Kidney capillary endothelial cell (primary cell): ENCODE measurements at regions not wholly inside any gene's neighbourhood (a gene's known extent, or its start where the extent isn't known, plus 50 kb on each side); places are given as distances from the start of the nearest gene placed in this dataset.
"Not testable (repeated sequence)": the region's sequence is repeated elsewhere in the genome, so short reads cannot be mapped to it uniquely, and the experiment has no call there.

Experiments used
- DNase-seq: peaks from one replicate; pipeline ENCODE4 v3.0.0-alpha.2; 2018; ENCODE audit warnings: low spot score

DNA sequence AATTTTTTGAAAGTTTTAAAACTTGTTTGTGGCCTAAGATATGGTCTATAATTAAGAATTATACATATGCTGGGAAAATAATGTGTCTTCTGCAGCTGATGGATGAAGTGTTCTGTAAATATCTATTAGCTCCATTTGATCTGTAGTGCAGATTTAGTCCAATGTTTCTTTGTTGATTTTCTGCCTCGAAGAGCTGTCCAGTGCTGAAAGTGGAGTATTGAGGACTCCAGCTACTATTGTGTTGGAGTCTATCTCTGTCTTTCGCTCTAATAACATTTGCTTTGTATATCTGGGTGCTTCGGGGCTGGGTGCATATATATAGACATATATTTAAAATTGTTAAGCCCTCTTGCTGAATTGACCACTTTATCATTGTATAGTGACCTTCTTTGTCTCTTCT, 2127.3 kb downstream of the PCDH7 start:
- no peak for DNase-seq

DNA sequence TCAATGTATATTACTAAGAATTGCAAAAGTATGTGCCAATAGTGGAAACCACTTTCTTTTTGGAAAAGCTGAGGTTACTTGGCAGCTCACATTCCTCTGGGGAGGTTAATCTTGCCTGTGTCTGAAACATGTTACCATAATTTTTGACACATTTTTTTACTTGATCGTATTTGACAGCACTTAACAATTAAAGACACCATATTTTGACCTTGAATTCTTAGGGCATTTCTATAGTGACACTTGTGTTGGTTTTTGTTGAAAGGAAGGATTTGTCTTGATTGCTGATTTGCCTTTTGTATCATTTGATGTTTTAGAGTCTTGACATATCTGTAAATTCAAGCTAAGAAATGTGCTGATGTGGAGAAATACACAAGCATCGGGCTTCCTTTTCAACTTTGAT, 2135.5 kb downstream of the PCDH7 start:
- DNase-seq, result no peak

DNA sequence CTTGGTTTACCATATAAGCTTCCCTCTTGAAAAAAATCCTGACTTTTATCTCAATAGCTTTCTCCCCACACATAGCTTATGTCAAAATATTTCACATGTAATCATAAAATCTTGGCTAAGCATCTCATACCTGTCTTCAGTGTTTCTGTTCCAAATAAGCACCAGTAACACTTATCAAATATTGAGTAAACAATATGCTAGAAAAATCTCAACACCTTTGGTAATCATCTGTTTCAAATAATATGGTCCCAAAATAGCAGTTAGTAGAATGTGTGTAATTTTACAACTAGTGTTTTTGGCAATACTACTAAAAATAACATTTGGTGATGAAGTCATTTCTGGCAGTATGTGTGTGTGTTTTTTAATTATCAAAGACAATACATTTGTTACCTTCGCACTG, 2138.2 kb downstream of the PCDH7 start:
- no peak for DNase-seq

DNA sequence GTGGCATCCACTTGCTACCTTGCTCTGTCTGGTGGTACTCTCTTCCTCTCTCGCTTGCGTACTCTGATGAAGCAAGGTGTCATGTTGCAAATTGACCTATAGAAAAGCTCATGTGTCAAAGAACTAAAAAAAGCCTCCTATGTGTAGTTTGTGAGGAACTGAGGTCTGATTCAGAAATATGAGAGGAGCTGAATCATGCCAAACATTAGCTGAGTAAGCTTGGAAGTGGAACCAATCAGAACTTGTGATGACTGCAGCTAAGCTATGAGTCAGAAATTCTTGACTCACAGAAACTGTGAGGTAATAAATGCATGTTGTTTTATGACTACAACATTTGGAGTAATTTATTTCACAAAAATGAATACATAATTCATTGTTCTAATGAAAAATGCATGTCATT, 2138.8 kb downstream of the PCDH7 start:
- DNase-seq, result no peak

DNA sequence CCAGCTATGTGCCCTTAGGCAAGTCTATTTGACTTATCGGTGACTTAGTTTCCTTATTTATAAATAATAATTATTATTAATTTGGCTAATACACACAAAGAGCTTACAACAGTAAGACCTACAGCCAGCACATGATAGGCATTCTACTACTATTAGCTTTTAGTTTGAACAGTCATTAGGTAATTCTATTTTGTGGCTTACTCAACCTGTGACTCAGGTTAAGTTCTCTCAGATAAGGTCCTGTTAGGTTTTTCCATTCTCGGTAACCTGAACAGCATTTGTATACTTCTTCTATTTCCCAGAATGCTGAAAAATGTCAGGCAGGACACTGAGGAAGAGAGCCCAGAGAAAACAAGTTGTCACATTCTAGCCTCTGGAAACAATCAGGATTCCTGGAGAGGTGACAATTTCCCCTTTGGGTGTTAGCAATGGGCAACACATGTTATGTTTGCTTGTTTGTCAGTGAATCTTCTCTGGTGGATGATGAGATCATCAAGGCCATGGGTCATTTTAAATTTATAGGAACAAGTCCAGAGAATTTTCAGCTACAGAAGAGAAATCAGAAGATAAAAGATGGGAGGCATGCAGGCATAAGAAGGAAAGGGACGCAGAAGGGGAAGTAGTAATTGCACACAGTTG, 2144.7 kb downstream of the PCDH7 start:
- DNase-seq, result no peak

DNA sequence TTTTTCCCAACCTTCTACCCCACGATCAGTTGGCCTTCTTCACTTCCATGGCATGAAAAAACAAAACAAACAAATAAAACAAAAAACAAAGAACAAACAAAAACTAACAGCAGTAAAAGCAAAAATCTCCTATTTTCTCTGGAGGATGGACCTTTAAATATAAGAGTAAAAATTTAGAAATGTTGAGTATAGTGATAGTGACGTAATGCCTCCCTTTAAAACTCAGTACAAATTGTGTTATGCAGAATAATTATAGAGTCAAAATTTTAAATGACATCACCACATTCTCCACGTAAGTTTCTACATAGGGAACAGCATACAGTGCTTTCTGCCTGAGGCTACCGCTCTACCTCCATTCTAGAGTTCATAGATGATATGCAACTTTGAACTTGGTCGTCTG, 2156.4 kb downstream of the PCDH7 start:
- DNase-seq, result no peak

DNA sequence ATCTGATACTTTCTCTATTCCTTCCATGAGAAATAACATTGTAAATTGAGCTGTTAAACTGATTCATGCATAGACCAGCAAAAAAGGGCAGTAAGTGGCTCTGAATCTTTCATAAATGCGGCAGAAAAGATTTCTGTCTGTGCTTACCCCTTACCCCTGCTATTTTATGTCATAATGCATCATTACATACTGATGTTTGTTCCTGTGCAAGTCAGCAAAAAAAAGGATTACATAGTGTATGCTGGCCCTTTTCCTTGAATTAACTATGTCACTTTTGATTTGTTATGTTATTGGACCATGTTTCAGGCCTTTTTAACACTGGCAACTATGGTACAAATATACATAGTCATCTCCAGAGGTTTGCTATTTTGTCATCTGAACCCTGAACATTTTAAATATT, 2159.7 kb downstream of the PCDH7 start:
- no peak for DNase-seq

DNA sequence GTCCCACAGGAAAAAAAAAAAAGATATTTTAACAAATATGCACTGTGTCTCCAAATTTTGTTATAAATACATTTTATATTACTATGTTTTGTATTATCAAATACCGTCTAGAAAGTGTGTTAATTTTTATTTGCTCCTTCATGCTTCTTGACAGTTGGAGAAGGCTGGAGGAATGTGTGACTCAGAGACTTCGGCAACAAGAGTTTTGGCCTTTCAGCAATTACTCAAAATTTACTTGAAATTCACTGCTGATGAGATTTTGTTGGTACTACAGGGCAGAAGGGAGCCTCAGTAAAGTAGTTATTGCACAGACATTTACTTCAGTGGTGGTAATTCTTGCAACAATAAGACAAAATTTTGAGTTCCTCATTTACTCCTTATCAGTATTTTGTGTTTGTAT, 2164.0 kb downstream of the PCDH7 start:
- no peak for DNase-seq

DNA sequence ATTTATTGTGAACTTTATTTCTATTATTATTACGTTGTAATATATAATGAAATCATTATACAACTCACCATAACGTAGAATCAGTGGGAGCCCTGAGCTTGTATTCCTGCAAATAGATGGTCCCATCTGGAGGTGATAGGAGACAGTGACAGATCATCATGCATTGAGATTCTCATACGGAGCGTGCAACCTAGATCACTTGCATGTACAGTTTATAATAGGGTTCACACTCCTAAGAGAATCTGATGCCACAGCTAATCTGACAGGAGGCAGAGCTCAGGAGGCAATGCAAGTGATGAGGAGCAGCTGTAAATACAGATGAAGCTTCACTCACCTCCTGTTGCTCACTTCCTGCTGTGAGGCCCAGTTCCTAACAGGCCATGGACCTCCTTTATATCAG, 2170.2 kb downstream of the PCDH7 start:
- no peak for DNase-seq

DNA sequence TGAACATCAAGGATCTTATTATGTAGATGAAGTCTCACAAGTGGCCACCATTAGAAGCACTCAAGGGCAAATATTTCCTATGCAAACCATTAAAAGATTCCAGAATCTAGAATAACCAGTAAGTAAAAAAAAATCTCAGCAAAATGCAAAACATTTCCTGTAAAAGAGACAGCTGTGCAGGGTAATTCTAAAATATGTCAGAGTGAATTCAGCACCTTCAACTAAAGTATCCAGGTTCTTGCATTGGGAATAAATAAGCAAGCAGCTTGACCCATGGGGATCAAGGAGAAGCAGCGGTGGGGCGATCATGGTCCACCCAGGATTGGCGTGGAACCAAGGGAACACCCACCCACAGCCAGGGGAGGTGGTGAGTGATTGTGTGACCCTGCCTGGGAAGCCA, 2188.9 kb downstream of the PCDH7 start:
- DNase-seq, result no peak

DNA sequence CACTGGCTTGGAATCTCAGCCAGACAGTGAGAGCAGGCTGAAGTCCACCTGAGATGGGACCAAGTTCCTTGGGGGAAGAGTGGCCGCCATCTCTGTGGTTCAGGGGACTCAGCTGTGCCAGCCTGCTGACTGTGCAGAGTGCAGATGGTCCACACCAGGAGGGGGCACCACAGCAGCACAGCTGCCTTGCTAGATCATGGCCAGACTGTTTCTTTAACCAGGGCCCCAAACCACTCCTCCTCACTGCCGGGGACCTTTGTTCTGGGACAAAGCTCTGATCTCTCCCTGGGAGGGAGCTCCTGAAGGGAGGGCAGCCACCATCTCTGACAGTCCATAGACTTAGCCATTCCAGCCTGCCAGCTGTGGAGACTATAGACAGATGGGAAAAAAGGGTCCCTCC, 2189.6 kb downstream of the PCDH7 start:
- DNase-seq, result no peak

DNA sequence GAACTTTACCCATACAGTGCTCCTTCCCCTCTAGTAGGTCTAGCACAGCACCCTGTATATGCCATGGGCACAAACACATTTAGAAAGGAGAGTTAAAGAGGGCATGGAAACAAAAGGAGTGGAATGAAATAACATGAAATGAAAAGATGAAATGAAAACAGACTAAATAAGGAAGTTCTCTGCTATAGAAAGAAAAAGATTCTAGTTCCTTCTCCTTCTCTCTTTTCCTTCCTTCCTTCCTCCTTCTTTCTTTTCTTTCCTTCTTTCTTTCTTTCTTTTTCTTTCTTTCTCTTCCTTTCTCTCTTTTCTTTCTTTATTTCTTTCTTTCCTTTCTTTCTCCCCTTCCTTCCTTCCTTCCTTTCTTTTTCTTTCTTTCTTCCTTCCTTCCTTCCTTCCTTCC, 2197.4 kb downstream of the PCDH7 start:
- no peak for DNase-seq

DNA sequence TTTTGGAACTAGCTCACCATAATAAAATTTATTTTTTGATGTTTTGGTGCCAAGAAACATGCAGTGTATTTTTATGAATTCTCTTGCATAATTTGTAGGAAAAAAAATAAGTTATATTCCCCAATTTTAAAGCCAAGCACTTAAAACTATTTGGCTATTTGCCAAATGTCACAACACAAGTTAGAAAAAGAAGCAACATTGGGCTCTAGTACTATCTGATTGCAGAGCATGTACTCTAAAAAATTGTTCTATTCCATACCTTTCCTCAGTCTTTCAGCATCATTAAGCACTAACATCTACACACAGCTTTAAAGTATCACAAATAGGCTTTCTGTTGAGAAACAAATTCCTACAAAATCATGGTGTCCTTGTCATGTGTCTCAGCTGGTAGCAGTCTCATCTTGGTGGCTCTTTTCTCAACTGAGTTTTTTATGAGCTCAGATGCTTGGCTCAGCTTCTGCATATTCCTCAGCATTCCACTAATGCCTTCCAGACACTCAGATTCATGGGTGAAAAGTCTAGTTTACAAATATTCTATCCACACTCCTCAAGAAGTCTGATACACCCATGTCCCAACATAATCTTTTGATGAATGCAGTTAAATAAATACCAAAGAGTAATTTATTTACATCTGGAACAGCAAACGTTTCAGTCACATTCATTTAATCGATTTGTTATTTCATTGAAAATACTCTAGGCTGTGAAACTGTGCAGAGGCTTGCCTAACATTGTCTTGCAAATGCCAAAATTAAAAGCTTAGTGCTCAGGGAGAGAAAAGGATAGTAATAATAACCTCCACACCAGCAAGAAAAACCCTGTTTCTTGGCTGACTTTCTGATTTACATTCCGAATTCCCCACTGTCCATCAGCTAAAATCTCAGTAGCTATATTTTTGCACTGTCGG, 2209.9 kb downstream of the PCDH7 start:
- DNase-seq, result no peak

DNA sequence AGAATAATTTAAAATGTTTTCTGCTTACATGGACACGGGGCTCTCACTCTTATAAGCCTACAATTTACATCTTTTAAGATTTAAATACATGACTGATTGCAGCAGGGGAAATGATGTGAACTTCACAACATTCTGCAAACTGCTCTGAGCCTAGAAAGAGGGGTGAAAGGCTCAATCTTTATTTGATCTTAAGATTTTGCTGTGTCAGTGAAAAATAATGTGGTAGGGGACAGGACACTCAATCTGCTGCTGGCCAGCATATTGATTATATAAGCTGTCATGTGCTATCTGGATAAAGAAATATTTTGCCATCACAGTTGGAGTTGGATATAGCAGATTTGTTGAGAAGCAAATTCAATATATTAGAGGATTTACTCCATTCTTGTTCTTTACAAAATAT, 2210.5 kb downstream of the PCDH7 start:
- DNase-seq, result no peak

DNA sequence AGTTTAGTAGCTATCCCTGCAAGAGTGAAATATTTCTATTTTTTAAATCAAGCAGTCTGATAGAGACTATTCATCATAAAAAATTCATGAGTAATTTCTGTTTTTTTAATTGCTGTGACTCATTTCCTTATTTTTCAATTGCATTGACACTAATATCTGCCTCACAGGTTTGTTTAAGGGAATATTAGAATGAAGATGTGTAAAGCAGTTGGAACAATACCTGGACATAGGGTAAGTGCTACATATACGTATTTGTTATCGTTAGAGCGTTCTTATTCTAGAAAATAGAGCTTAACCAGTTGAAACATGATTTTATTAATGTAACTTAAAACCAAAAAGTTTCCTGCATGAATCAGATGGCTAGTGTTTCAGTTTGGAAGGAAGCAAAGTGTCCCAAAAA, 2211.3 kb downstream of the PCDH7 start:
- DNase-seq, result no peak

DNA sequence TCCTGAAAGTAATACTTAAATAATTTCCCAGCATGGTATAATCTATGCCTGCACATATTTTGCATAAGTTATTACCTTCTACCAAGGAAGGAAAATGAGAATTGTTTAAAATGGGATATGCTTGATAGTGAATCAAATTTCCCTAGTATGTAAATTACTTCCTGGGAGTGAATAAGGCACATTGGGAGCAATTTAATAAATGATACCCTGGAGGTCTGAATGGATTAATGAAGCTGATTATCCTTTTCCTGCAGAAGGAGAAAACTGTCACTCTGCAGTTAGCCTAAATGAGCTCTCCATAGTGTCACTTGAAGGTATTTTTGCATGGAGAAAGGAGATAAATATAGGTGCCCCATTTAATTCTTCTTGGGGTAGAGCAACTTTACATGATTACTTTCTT, 2212.0 kb downstream of the PCDH7 start:
- DNase-seq, result no peak

DNA sequence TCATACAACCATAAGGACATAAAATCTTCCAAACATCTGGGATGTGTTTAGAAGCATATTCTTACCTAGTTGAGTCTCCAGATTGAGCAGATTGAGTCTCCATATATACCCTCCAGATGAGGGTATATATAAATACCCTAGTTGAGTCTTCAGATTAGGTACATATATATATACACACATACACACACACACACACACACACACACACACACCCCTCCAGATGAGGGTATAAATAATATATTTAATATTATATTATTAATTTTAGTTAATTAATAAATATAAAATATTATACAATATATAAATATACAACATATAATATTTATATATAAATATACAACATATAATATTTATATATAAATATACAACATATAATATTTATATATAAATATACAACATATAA, 2219.1 kb downstream of the PCDH7 start:
- DNase-seq, result not testable (repeated sequence)

DNA sequence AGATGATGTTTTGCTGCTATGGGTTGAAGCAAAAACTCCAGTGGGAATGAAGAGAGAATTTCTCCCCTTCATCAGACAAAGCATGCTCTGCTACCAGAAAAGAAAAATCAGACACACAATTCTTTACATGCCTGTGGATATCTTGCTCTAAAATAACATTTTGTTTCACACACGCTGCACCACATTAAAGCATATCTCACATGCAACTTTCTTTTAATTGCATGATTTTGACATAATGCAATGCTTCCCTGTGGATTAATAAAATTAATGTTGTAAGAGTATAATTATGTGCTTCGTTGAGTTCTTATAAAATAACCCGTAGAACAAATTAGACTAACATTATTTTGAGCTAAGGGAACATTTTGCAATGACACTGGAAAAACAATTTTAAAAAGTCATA, 2230.7 kb downstream of the PCDH7 start:
- no peak for DNase-seq

DNA sequence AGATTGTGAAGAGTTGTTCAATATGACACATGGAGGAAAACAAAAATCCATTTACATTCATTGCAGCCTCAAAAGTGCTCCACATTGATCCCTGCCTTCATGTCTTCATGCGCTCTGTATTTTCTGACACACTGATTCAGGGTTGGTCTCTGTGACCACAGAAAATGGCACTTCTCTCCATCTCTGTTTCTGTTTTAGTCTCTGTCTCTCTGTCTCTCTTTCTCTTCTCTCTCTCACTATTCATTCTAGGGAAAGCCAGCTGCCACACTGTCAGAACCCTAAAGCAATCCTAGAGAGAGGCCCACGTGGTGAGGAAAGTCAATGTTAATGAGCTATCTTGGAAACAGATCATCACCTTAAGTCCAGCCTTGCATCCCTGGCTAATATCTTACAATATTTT, 2238.4 kb downstream of the PCDH7 start:
- no peak for DNase-seq

DNA sequence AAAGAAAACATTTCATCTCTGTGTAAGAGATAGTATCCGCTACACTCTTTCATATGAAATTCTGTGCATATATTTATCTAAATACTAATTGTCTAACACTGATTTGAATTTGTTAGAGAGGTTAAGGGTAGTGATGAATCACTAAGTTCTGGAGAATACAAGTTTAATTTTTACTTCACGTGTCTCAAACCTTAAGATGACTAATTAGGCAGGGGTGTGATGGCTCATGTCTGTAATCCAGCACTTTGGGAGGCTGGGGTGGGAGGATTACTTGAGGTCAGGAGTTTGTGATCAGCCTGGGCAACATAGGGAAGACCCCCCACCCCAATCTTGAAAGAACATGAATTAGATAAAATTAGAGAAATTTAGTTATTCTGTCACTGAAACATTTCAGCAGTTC, 2241.9 kb downstream of the PCDH7 start:
- DNase-seq, result no peak

DNA sequence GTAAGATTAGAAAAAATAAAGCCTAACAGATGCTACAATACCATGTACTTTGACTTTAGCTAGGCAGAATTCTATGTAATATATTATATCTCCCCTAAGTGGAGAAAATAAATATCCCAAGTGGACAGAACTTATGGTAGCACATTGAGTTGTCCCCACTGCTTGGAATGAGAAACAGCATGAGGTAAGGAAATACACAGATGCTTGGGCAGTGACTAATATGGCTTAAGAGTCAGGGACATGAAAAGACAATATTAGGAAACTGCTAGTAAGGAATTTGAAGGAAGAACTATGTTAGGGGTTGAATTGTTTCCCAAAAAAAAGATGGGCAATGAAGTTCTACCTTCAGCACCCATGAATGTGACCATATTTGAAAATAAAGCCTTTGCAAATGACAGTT, 2265.1 kb downstream of the PCDH7 start:
- DNase-seq, result no peak

DNA sequence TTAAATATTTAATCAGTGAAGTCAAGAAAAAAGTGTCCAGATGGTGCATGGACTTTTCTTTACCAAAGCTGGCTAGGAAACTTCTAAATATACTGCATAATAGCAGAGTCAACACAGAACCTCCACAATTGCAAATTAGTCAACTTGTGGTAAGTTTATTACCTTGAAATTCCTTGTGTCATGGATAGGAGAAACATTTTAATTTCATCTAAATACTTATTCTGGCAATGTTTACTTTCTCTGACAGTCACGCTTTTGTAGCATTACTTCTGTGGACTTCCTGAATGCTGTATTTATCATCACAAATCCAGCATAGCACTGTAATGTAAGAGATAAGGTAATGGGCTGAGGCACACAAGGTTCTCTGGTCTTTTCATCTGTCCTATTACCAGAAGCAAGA, 2266.1 kb downstream of the PCDH7 start:
- DNase-seq, result no peak

DNA sequence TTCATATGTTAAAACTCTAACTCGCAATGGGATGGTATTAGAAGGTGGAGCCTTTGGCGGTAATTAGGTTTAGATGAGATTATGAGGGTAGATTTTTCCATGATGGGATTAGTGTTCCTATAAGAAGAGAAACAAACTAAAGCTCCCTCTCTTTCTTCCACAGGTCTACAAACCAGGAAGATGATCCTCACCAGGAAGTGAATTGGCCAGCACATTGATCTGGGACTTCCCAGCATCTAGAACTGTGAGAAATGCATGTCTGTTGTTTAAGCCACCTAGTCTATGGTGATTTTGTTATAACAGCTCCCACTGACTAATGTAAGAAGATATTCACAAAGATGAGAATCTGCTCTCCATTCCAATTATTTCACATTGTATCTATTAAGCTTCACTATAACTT, 2266.9 kb downstream of the PCDH7 start:
- DNase-seq, result no peak
